Thyroid gland (tissue), 4 donors: ENCODE measurements at regions not wholly inside any gene's neighbourhood (a gene's known extent, or its start where the extent isn't known, plus 50 kb on each side); places are given as distances from the start of the nearest gene placed in this dataset.

Experiments used
- DNase-seq, 2 donors: peaks; one replicate each; pipeline ENCODE4 v3.0.0-alpha.2; 2019
- H3K27ac ChIP-seq, 3 donors: fragments of 200-600 bp; sonication (generic); 1 replicate in 2 of 3; 2 replicates in 1 of 3; pipeline ENCODE4 v1.5.1; 2016 to 2019; ENCODE audit warnings: mild to moderate bottlenecking in 1 of 3, moderate library complexity in 1 of 3
- H3K27me3 ChIP-seq: fragments of 200-600 bp; sonication (generic); one replicate; pipeline ENCODE4 v1.5.1; 2019
- H3K36me3 ChIP-seq, 2 donors: fragments of 200-600 bp; sonication (generic); one replicate each; pipeline ENCODE4 v1.5.1; 2016 to 2019
- H3K4me1 ChIP-seq, 2 donors: fragments of 200-600 bp; sonication (generic); one replicate each; pipeline ENCODE4 v1.5.1; 2017 to 2019
- H3K4me3 ChIP-seq, 3 donors: fragments of 200-600 bp; sonication (generic); replicated peaks in 1 of 3; 1 replicate in 2 of 3; 2 replicates in 1 of 3; pipeline ENCODE4 v1.5.1; 2016; ENCODE audit warnings: mild to moderate bottlenecking in 1 of 3
- H3K9me3 ChIP-seq: fragments of 200-600 bp; sonication (generic); one replicate; pipeline ENCODE4 v1.5.1; 2017
- POLR2A ChIP-seq, 2 donors: fragments of 450-650 bp; IDR thresholded peaks; one replicate each; pipeline ENCODE4 v1.6.1; 2017; ENCODE audit warnings: antibody characterized with exemption in 2 of 2, mild to moderate bottlenecking in 2 of 2, moderate library complexity in 1 of 2
- WGBS, 2 donors: methylation state at CpG; one replicate each; pipeline ENCODE4 v1.1.5; 2017; 5-methylcytosine and 5-hydroxymethylcytosine counted together
- intact Hi-C: fragments of 100-400 bp; cut with DNase I; formaldehyde crosslinking; loops from one replicate; pipeline ENCODE4 v1.15.1; 2023
- TF ChIP-seq, protein P1 (sequence below), 6 experiments: fragments of 200-600 bp in 3 of 6; fragments of 450-650 bp in 3 of 6; sonication (generic) in 3 of 6; IDR thresholded peaks; one replicate each; pipeline ENCODE4 v1.5.1; 2016 to 2019; ENCODE audit warnings: antibody characterized with exemption in 6 of 6, mild to moderate bottlenecking in 2 of 6, inconsistent platforms in 1 of 6, moderate library complexity in 1 of 6

GRCh38 chr18:68499141-68499540 lies 215.8 kb downstream of the TMX3 start:
- 81 to 85% methylated on average over 2 of the region's 2 CpGs for WGBS, 2 donors
- intact Hi-C loops: no loop called here

GRCh38 chr18:68498636-68499035 lies 216.3 kb downstream of the TMX3 start:
- intact Hi-C loops: no loop called here
- no peaks in the 10 kb centered on the region for H3K36me3 ChIP-seq
- TF ChIP-seq, protein P1, sequence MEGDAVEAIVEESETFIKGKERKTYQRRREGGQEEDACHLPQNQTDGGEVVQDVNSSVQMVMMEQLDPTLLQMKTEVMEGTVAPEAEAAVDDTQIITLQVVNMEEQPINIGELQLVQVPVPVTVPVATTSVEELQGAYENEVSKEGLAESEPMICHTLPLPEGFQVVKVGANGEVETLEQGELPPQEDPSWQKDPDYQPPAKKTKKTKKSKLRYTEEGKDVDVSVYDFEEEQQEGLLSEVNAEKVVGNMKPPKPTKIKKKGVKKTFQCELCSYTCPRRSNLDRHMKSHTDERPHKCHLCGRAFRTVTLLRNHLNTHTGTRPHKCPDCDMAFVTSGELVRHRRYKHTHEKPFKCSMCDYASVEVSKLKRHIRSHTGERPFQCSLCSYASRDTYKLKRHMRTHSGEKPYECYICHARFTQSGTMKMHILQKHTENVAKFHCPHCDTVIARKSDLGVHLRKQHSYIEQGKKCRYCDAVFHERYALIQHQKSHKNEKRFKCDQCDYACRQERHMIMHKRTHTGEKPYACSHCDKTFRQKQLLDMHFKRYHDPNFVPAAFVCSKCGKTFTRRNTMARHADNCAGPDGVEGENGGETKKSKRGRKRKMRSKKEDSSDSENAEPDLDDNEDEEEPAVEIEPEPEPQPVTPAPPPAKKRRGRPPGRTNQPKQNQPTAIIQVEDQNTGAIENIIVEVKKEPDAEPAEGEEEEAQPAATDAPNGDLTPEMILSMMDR (IDR thresholded peaks at IDR 0.05): no peak
- no peak for TF ChIP-seq POLR2A (IDR thresholded peaks at IDR 0.05)
- 92 to 96% methylated on average over 1 of the region's 1 CpG for WGBS, 2 donors
- H3K9me3 ChIP-seq: no peaks in the 10 kb centered on the region
- no peak overlapping the region for H3K4me3 ChIP-seq
- H3K27me3 ChIP-seq: no peaks in the 10 kb centered on the region
- no peak overlapping the region for H3K27ac ChIP-seq
- H3K4me1 ChIP-seq: no peaks in the 10 kb centered on the region
- DNase-seq: no peak

More at GRCh38 chr18:68499141-68499540, 215.8 kb downstream of the TMX3 start:
- Histone ChIP-seq H3K36me3 (no peaks in the 10 kb centered on the region), H3K27me3 (no peaks in the 10 kb centered on the region), H3K27ac (no peak overlapping the region), H3K4me3 (no peak overlapping the region), H3K4me1 (no peaks in the 10 kb centered on the region), H3K9me3 (no peaks in the 10 kb centered on the region)
- no peak for DNase-seq
- no peak for TF ChIP-seq POLR2A (IDR thresholded peaks at IDR 0.05)
- TF ChIP-seq, protein P1 (IDR thresholded peaks at IDR 0.05): no peak

DNA sequence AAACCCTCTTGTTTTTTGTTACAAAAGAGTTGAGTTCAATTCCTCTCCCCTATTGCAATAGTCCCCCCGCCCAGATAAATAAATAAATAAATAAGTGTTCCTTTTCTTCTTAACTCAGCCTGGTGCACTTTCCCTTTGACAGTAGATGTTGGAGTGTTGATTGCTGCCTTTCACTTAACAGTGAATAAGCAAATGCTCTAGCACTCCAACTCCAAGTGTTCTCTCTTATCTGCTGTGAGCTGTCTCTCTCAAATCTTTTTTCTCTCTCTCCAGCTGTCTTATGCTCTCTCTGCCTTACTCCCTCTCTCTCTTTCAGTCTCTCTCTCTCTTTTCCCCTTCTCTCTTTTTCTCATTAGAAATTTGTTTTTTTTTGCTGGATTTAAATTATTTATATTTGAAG lies 216.7 kb downstream of the TMX3 start:
- H3K27ac ChIP-seq: no peak overlapping the region
- 73 to 75% methylated on average over 1 of the region's 1 CpG for WGBS, 2 donors
- TF ChIP-seq POLR2A (IDR thresholded peaks at IDR 0.05): no peak
- TF ChIP-seq, protein P1 (IDR thresholded peaks at IDR 0.05): no peak

DNA sequence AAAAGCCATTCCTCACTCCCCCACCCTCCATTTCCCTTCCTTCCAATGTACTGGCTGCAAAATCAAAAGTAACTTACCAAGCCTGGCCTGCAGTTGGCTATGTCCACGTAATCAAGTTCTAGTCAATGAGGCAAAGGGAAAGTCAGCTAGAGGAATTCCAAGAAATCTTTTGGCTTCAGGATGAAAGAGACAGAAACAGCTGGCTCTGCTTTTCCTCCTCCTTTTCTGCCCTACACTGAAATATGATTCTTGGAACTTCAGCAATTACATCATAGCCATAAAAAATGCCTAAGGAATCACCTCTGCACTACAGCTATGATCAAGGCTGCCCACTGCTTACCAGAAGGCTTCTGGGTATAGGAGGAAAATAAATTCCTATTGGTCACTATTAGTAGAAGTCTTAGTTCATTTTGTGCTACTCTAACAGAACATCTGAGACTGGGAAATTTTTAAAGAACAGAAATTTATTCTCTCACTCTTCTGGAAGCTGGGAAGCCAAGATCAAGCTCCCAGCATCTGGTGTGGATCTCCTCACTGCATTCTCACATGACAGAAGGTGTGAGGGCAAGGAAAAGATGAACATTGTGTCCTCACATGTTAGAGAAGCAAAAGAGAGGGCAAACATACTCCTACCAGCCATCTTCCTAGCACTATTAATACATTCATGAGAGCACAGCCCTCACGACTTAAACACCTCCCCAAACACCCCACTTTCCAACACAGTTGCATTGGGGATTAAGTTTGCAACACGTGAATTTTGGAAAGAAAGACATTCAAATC lies 219.9 kb downstream of the TMX3 start:
- intact Hi-C loops: no loop called here
- 74 to 81% methylated on average over 3 of the region's 3 CpGs for WGBS, 2 donors
- no peak overlapping the region for H3K27ac ChIP-seq
- no peaks in the 10 kb centered on the region for H3K9me3 ChIP-seq
- no peaks in the 10 kb centered on the region for H3K27me3 ChIP-seq
- H3K36me3 ChIP-seq: no peaks in the 10 kb centered on the region
- H3K4me1 ChIP-seq: no peaks in the 10 kb centered on the region
- TF ChIP-seq, protein P1 (IDR thresholded peaks at IDR 0.05): no peak
- no peak for TF ChIP-seq POLR2A (IDR thresholded peaks at IDR 0.05)
- DNase-seq: no peak
- H3K4me3 ChIP-seq: no peak overlapping the region

More for the DNA sequence above, 216.7 kb downstream of the TMX3 start:
- no peak for DNase-seq
- H3K9me3 ChIP-seq: no peaks in the 10 kb centered on the region
- no peaks in the 10 kb centered on the region for H3K4me1 ChIP-seq
- no peak overlapping the region for H3K4me3 ChIP-seq
- no peaks in the 10 kb centered on the region for H3K27me3 ChIP-seq
- intact Hi-C loops: no loop called here
- H3K36me3 ChIP-seq: no peaks in the 10 kb centered on the region

DNA sequence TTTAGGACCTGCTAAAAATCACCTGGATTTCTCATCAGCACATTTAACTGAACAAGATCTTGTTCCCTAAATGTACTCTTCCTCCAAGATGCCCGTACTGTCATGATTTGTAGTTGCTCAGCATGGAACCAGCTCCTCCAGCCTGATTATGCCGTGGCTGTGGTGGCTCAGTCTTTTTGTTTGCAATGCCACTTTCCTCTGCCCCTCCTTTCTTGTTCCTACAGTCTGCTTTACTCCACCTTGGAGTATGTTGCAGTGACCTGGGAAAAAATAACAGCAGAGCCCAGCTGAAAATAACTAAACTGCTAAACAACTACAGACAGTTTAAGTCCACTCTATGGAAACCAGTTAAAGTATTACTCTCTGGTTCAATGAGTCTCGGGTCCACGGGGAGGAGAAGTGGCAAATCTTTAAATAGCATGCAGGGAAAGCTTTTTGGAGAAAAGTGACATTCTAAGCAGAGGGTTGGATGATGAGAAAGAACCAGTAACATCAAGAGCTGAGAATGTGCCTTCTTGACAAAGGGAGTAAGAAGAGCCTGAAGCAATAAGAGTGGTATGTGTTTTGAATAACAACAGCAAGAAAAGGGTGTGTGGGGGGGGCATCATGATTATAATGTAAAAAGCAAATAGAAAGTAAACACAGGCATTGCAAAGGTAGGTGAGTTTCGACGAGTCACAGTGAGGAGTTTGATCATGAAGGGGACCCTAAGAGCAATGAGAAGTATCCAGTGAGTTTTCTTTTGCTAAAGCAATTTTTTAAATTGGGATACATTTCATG lies 225.7 kb downstream of the TMX3 start:
- H3K36me3 ChIP-seq: no peaks in the 10 kb centered on the region
- H3K9me3 ChIP-seq: no peaks in the 10 kb centered on the region
- no peaks in the 10 kb centered on the region for H3K4me1 ChIP-seq
- no peaks in the 10 kb centered on the region for H3K27me3 ChIP-seq
- H3K27ac ChIP-seq: no peak overlapping the region
- TF ChIP-seq POLR2A (IDR thresholded peaks at IDR 0.05): no peak
- TF ChIP-seq, protein P1 (IDR thresholded peaks at IDR 0.05): no peak
- DNase-seq: no peak
- H3K4me3 ChIP-seq: no peak overlapping the region
- intact Hi-C loops: no loop called here
- 24 to 29% methylated on average over 6 of the region's 6 CpGs for WGBS, 2 donors
